ENCODE measurements at regions not wholly inside any gene's neighbourhood (a gene's known extent, or its start where the extent isn't known, plus 50 kb on each side); places are given as distances from the start of the nearest gene placed in this dataset.

- no peak overlapping the region for H3K27ac ChIP-seq
- no peaks in the 10 kb centered on the region for H3K4me1 ChIP-seq (replicated peaks)
- DNase-seq (ENCODE audit: low read depth in 1 of 2, low spot score in 2 of 2) = no peak
- H3K4me3 ChIP-seq = no peak overlapping the region
- H3K9me3 ChIP-seq (replicated peaks) = no peaks in the 10 kb centered on the region; the same call in 1 of the 2 replicates
- H3K36me3 ChIP-seq = no peaks in the 10 kb centered on the region
- no peaks in the 10 kb centered on the region for H3K27me3 ChIP-seq (replicated peaks)
Measured at GRCh38 chr2:19226871-19227270, 131.6 kb downstream of the OSR1 start.

GRCh38 chr2:19226386-19226785, 132.0 kb downstream of the OSR1 start:
- Histone ChIP-seq H3K27ac (no peak overlapping the region), H3K4me1 (replicated peaks) (no peaks in the 10 kb centered on the region), H3K27me3 (replicated peaks) (no peaks in the 10 kb centered on the region), H3K36me3 (no peaks in the 10 kb centered on the region), H3K4me3 (no peak overlapping the region), H3K9me3 (replicated peaks) (no peaks in the 10 kb centered on the region)
- DNase-seq (ENCODE audit: low read depth in 1 of 2, low spot score in 2 of 2) = no peak

GRCh38 chr2:19225931-19226330, 132.5 kb downstream of the OSR1 start:
- H3K27me3 ChIP-seq (replicated peaks) = no peaks in the 10 kb centered on the region
- DNase-seq (ENCODE audit: low read depth in 1 of 2, low spot score in 2 of 2) = no peak
- no peaks in the 10 kb centered on the region for H3K9me3 ChIP-seq (replicated peaks)
- no peak overlapping the region for H3K4me3 ChIP-seq
- no peaks in the 10 kb centered on the region for H3K36me3 ChIP-seq
- H3K27ac ChIP-seq = no peak overlapping the region
- no peaks in the 10 kb centered on the region for H3K4me1 ChIP-seq (replicated peaks)

GRCh38 chr2:19225126-19225525, 133.3 kb downstream of the OSR1 start:
- Histone ChIP-seq H3K36me3 (no peaks in the 10 kb centered on the region), H3K4me3 (no peak overlapping the region), H3K9me3 (replicated peaks) (no peaks in the 10 kb centered on the region), H3K27ac (no peak overlapping the region), H3K4me1 (replicated peaks) (no peaks in the 10 kb centered on the region), H3K27me3 (replicated peaks) (no peaks in the 10 kb centered on the region)
- no peak for DNase-seq (ENCODE audit: low read depth in 1 of 2, low spot score in 2 of 2)

- no peaks in the 10 kb centered on the region for H3K36me3 ChIP-seq
- DNase-seq (ENCODE audit: low read depth in 1 of 2, low spot score in 2 of 2) = no peak
- no peak overlapping the region for H3K27ac ChIP-seq
- no peak overlapping the region for H3K4me3 ChIP-seq
- no peaks in the 10 kb centered on the region for H3K27me3 ChIP-seq (replicated peaks)
- no peaks in the 10 kb centered on the region for H3K9me3 ChIP-seq (replicated peaks)
- H3K4me1 ChIP-seq (replicated peaks) = no peaks in the 10 kb centered on the region
Measured at GRCh38 chr2:19224486-19224885, 133.9 kb downstream of the OSR1 start.

- H3K36me3 ChIP-seq = no peaks in the 10 kb centered on the region
- no peak for DNase-seq (ENCODE audit: low read depth in 1 of 2, low spot score in 2 of 2)
- no peaks in the 10 kb centered on the region for H3K4me1 ChIP-seq (replicated peaks)
- H3K4me3 ChIP-seq = no peak overlapping the region
- no peak overlapping the region for H3K27ac ChIP-seq
- no peaks in the 10 kb centered on the region for H3K27me3 ChIP-seq (replicated peaks)
- no peaks in the 10 kb centered on the region; the same call in 1 of the 2 replicates for H3K9me3 ChIP-seq (replicated peaks)
Measured at GRCh38 chr2:19224011-19224410, 134.4 kb downstream of the OSR1 start.

GRCh38 chr2:19219060-19219459, 139.4 kb downstream of the OSR1 start:
- Histone ChIP-seq H3K36me3 (no peaks in the 10 kb centered on the region), H3K27me3 (replicated peaks) (no peaks in the 10 kb centered on the region), H3K9me3 (replicated peaks) (no peaks in the 10 kb centered on the region; the same call in 1 of the 2 replicates), H3K4me1 (replicated peaks) (no peaks in the 10 kb centered on the region), H3K27ac (no peak overlapping the region), H3K4me3 (no peak overlapping the region)
- DNase-seq (ENCODE audit: low read depth in 1 of 2, low spot score in 2 of 2) = no peak

GRCh38 chr2:19218166-19218565, 140.3 kb downstream of the OSR1 start:
- no peaks in the 10 kb centered on the region; the same call in 1 of the 2 replicates for H3K9me3 ChIP-seq (replicated peaks)
- no peaks in the 10 kb centered on the region for H3K36me3 ChIP-seq
- H3K4me1 ChIP-seq (replicated peaks) = no peaks in the 10 kb centered on the region
- no peak overlapping the region for H3K4me3 ChIP-seq
- DNase-seq (ENCODE audit: low read depth in 1 of 2, low spot score in 2 of 2) = no peak
- H3K27ac ChIP-seq = no peak overlapping the region
- H3K27me3 ChIP-seq (replicated peaks) = no peaks in the 10 kb centered on the region

GRCh38 chr2:19216676-19217602, 141.5 kb downstream of the OSR1 start:
- no peak overlapping the region for H3K27ac ChIP-seq
- H3K36me3 ChIP-seq = no peaks in the 10 kb centered on the region
- no peak overlapping the region for H3K4me3 ChIP-seq
- H3K9me3 ChIP-seq (replicated peaks) = no peaks in the 10 kb centered on the region; the same call in 1 of the 2 replicates
- H3K27me3 ChIP-seq (replicated peaks) = no peaks in the 10 kb centered on the region
- no peak for DNase-seq (ENCODE audit: low read depth in 1 of 2, low spot score in 2 of 2)
- H3K4me1 ChIP-seq (replicated peaks) = no peaks in the 10 kb centered on the region

GRCh38 chr2:19216238-19216637, 142.2 kb downstream of the OSR1 start:
- H3K4me1 ChIP-seq (replicated peaks) = no peaks in the 10 kb centered on the region
- no peak overlapping the region for H3K27ac ChIP-seq
- DNase-seq (ENCODE audit: low read depth in 1 of 2, low spot score in 2 of 2) = no peak
- H3K36me3 ChIP-seq = no peaks in the 10 kb centered on the region
- H3K9me3 ChIP-seq (replicated peaks) = no peaks in the 10 kb centered on the region; the same call in 1 of the 2 replicates
- H3K27me3 ChIP-seq (replicated peaks) = no peaks in the 10 kb centered on the region
- H3K4me3 ChIP-seq = no peak overlapping the region

- Histone ChIP-seq H3K4me3 (no peak overlapping the region), H3K36me3 (no peaks in the 10 kb centered on the region), H3K27me3 (replicated peaks) (no peaks in the 10 kb centered on the region), H3K4me1 (replicated peaks) (no peaks in the 10 kb centered on the region), H3K9me3 (replicated peaks) (no peaks in the 10 kb centered on the region; the same call in 1 of the 2 replicates), H3K27ac (no peak overlapping the region)
- no peak for DNase-seq (ENCODE audit: low read depth in 1 of 2, low spot score in 2 of 2)
Measured at GRCh38 chr2:19214682-19215391, 143.6 kb downstream of the OSR1 start.

- Histone ChIP-seq H3K27me3 (replicated peaks) (no peaks in the 10 kb centered on the region), H3K27ac (no peak overlapping the region), H3K4me3 (no peak overlapping the region), H3K36me3 (no peaks in the 10 kb centered on the region), H3K9me3 (replicated peaks) (no peaks in the 10 kb centered on the region), H3K4me1 (replicated peaks) (no peaks in the 10 kb centered on the region)
- DNase-seq (ENCODE audit: low read depth in 1 of 2, low spot score in 2 of 2) = no peak
Measured at GRCh38 chr2:19209575-19210341, 148.7 kb downstream of the OSR1 start.

GRCh38 chr2:19208479-19209199, 149.8 kb downstream of the OSR1 start:
- no peaks in the 10 kb centered on the region for H3K27me3 ChIP-seq (replicated peaks)
- no peak overlapping the region for H3K4me3 ChIP-seq
- no peak overlapping the region for H3K27ac ChIP-seq
- no peaks in the 10 kb centered on the region for H3K36me3 ChIP-seq
- no peaks in the 10 kb centered on the region for H3K4me1 ChIP-seq (replicated peaks)
- H3K9me3 ChIP-seq (replicated peaks) = no peaks in the 10 kb centered on the region
- DNase-seq (ENCODE audit: low read depth in 1 of 2, low spot score in 2 of 2) = no peak
